A204.1 (cell line): ENCODE measurements at regions not wholly inside any gene's neighbourhood (a gene's known extent, or its start where the extent isn't known, plus 50 kb on each side); places are given as distances from the start of the nearest gene placed in this dataset.

ENCODE experiments used
- FAIRE-seq: peaks from 2 replicates; lab custom pipeline; 2012; peaks lifted over from hg19 to GRCh38; lab: Jason Lieb, UNC

DNA sequence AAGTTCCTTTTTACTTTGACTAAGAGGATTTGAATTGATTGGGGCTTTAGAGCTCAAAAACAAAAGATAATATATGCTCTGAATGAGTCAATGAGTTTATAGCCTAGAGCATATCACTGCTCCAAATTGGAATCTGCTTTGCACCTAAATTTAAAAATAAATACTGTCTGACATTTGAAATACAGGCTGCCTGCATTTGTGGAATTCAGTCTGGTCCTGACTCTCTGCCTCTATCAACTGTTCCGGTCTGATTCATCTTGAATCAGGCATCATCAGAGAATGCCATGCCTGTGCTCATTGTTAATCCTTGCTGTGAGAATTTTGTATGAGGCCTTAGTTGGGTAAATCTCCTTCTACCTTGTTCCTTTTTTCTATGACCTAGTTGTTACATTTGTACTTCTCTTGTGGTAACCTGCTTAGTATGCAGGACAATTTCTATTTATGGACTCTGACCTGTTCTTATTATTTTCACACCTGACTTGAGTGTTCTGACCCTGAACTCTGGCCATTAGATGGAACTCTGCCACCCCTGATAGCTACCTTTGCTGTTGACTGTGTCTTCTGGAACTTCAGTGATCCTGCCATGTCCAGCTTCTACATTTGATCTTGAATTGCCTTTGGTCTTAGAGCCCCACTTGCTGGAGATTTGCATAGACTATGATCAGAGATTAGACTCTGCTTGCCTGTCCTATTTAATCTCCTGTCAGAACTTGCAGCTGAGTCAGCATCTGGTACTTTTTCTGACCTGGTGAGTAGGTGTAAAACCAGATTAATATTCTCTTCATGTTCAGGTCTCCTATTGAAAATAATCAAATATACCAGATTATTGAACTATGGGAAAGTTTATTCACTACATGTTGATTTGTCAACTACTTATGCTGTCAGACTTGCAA lies 442.7 kb upstream of the HS3ST5 start:
- no peak for FAIRE-seq

DNA sequence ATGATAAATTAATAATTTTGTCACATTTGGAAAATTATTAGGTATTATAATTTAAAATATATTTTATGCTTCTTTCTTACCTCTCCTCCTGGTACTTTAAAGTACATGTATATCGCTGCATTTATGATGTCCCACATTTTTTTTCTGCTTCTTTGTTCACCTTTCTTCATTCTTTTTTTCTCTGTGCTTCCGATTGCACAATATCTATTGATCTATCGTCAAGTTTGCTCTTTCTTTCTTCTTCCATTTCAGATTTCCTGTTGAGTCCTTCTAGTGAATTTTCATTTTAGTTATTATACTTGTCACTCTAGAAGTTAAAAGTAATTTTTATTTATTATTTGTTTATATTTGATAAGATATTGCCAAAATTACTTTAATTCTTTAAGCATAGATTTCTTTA lies 441.0 kb upstream of the HS3ST5 start:
- no peak for FAIRE-seq

DNA sequence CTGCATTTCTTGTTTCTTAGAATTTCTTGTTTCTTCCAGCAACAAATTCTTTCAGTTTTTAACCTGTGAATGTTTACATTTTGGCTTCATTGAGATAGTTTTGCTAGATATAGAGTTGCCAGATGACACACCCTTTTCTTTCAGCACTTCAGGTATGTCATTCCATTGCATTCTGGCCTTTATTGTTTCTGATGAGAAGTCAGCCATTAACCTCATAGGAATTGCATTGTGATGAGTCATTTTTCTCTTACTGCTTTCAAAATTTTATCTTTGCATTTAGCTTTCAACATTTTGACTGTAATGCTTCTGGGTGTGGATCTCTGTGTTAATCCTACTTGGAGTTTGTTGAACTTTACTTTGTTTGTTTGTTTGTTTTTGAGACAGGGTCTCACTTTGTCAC lies 440.3 kb upstream of the HS3ST5 start:
- FAIRE-seq: no peak

DNA sequence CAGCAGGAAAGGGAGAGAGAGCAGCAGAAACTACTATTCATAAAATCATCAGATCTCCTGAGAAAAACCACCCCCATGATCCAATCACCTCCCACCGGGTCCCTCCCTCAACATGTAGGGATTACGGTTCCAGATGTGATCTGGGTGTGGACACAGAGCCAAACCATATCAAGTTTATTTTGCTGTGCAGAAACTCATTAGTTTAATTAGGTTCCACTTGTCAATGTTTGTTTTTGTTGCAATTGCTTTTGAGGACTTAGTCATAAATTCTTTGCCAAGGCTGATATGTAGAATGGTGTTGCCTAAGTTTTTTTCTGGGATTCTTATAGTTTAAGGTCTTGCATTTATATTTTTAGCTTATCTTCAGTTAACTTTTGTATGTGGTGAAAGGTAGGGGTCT lies 422.0 kb upstream of the HS3ST5 start:
- FAIRE-seq: no peak

DNA sequence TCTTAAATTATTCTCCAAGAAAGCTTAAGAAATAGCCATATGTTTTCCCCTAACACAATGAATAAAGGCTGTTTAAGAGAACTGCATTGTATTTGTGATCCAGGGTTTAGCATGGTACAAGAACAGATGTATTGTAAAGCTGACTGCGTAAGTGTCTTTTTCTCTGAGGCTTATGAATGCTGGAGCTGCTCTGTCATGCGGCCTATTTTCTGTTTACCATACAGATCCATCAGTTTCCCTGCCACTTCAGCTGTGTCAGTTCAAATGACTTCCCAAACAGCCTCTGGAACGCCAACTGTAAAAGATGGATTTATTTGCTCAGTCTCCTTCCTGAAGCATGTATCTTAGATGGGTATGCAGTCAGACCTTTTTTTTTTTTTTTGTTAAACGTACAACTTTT lies 419.3 kb upstream of the HS3ST5 start:
- no peak for FAIRE-seq

DNA sequence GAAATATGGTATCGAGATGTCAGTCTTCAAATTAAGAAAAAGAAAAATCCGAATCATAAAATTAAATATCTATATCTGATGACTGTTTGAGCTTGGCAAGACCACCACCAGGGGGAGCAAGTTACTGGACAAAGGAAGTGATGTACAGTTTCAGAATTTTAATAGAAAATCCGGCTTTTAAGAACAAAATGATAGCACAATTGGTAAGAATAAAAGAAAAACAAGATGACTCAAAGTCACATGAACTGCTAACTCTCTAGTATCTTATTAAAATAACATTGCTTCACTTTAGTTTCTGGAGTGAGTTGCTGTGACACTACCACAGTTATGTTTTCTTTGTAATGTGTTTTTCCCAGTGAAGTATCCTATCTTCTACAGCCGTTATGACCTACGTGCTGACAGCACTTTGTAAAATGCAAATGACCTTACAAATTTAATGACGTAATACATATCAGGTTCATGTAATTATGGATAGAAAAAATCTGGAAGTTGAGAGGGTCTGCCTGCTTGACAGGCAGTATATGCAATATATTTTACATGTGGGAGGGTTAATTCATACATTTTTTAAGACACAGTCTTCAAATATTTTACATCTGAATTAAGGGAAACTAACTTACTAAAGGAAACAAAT lies 405.3 kb upstream of the HS3ST5 start:
- FAIRE-seq: peak; percentile 82

DNA sequence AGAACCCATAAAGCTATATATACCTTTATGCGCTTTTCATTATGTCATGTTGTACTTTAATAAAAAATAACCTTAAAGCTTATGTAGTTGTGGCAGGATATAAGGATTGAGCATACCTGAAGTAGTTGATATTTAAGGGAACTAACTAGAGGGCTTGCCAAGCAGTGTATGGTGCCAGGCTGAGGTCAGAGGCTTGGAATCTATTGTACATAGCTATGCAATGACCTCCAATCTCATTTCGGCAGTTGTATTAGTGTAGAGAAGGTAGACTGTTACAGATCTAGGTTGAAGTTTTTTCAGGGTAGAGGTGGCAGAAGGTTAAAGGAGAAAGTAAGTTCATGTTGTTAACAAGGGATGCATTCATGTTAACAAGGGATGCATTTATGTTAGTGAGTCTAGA lies 397.7 kb upstream of the HS3ST5 start:
- FAIRE-seq: no peak

DNA sequence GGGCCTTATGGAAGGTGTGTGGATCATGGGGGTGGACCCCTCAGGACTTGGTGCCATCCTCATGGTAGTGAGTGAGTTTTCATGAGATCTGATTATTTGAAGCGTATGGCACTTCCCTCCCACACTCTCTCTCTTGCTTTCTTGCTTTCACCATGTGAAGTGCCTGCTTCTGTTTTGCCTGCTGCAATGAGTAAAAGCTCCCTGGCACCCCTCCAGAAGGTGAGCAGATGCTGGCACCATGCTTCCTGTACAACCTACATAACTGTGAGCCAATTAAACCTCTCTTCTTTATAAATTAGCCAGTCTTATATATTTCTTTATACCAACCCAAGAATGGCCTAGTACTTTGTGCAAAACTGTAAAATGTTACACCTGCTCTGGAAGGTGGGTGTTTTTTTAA lies 396.8 kb upstream of the HS3ST5 start:
- FAIRE-seq: no peak

DNA sequence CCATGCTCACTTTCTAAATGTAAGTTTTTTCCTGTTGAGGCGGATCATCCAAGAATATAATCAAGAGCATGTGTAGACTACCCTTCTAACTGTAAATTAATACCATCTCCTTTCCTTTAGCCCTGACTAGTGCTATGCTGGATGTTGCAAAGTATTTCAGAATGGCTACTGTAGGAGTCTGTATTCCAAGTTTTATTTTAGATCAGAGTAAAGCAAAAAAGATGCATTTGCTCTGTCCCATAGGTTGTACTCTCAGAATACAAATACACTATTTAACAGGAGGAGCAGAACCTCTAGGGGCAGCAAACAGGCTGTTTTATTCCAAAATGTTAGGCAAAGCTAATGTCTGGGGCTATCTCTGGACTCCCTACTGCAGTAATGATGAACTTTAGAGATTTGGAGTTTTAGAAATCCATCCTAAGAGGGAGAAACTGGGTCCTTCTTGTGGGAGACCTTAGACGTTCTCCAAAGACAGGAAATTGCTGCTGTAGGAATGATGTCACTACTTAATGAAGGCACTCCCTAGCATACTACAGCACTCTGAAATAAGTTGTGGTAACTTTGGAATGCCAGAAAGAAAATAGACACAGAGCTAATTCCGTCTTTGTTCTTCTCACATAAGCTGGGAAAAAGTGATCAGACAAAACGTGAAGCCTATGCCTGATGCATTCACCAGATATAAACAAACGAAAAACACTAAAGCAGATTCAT lies 392.4 kb upstream of the HS3ST5 start:
- no peak for FAIRE-seq

DNA sequence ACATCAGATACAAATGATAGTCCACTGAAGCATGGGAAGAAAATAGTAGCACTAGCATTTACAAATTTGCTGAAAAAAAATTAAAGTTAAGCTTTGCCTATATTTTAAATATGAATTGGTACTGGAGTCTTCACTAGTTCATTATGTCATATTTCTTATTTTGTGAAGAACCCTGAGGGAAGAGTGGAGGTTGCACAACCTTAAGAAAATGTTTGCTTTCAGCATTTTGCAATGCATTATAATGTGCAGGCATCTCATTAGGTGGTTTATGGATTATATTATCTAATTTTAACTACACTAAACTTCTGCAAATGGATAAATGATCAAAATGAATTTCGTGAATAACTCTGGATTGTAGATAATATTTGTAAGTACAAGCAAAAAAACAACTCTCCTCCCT lies 390.8 kb upstream of the HS3ST5 start:
- no peak for FAIRE-seq

DNA sequence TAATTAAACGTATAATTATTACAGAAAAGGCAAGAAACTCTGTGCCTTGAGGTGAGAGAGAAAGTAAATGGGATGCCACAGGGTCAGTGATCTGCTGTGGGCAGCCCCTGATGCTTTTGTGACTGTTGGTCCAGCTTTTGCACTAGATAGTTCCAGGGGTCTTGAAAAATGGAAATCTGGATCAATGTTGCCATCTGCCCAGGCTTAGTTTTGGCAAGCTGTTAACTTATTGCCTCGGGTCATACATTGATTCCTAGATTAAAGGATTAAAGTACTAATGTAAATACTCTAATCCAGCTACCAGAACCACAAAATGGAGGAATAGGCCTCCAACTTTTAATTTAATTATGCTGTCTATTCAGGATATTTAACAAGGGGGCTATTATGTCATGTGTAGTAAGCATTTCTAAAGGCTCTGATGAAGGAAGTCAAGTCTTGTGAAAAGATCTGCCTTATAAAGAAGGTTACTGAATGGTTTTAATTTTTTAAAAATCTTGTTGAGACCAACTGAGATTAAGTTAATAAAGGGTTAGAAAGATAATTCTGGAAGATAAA lies 376.0 kb upstream of the HS3ST5 start:
- no peak for FAIRE-seq

DNA sequence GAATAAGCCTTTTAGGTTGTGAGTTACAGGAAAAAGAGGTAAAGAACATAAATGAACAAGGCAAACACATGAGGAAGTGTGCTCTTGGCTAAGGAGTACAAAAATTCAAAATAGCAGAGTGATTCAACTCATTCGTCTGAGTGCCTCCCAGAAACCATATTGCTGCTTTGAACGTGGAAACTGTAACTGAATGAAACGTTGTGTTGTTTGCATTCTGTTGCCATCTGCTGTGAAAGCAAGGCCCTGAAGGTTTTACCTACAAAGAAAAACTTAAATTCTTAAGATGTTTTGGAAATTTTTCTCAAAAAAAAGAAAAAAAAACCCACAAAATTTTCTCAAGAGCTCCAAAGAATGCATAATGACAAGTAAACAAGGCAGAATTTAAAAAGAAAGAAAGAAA lies 375.4 kb upstream of the HS3ST5 start:
- FAIRE-seq: no peak

DNA sequence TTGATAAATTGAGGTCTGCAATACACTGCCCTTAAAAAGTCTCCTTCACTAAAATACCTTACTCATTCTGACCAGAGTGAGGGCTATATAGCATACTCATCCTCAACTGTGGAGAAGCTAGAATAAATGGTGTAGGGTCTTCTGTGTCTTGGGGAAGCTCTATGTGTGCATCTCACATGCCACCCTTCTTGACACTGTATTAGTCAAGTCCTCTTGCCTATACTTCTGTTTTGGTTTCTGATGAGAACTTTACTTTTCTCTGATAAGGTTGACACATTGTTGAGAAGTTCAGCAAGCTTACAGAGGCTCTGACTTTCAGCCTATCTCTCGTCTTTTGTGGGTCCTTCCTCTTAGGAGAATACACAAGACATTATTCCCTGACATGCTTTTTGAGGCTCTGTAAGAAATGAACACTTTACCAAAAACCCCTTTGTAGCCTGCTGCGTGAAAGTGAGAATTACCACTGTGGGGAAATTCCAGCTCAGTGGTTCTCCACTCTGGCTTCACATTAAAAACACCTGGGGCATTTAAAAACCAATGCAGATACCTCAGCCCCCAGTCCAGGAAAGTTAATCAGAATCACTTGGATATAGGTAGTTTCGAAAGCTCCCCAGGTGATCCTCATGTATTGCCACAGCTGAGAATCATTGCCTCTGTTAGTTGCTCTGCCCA lies 372.1 kb upstream of the HS3ST5 start:
- FAIRE-seq: no peak

DNA sequence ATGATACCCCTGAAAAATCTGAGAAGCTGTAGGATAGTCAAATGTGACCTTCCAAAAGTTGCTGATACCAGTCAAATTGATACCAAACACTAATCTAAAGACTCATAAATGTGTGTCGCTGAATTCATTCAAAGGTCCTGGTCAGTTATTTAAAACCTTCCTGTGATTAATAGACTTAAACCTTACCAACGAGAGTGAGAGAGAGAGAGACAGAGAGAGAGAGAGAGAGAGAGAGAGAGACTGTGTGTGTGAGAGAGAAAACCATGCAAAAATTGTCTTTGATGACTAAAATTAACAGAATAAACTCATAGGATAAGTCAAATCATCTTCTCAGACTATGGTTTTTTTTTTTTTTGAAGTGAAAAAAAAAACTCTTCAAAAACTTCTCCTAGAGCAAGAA lies 370.9 kb upstream of the HS3ST5 start:
- no peak for FAIRE-seq

DNA sequence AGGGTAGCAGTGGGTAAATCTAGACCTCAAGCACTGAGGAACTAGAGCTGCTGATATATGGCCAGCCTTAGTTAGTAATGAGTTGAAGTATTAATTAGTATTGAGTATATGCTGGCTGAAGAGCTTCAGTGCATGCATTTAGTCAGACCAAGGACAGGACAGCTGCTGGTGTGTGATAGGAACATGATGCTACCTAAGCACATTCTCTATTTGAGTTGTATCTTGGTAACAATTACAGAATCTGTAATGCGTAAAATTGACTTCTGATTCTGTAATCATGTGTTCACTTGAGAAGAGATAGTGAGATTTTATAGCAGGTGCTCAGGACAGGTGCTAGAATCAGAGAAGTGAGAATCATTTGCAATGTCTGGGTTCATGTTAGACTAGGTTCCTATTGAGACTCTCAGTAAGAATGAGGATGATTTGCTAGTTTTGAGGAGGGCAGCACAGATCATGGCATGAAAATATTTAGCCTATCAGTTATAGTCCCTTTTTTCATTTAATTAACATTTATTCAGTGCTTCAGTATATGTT lies 369.4 kb upstream of the HS3ST5 start:
- FAIRE-seq: no peak

DNA sequence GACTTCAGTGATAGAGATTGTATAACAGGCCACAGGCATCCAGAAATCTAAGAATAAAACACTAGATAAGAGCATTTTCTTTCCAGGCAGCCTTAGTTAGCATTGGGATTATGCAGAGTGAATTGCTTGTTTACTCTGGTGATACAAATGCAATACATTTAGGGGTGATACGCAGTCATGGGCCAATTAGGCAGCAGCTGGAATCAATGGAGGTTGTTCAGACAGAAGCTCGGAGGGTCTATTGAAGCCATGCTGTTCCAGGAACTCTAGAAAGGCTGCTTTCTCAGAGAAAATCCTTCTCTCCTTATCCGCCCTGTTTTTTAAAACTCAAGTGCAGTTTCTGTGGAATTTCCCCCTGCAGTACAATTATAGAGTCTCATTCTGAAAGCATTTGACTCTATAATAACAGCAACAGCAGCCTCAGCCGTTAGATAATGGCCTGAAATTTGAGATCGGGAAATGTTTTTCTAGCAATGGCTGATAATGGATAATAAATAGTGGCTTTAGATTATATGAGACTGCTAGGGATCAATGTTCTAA lies 364.3 kb upstream of the HS3ST5 start:
- no peak for FAIRE-seq

DNA sequence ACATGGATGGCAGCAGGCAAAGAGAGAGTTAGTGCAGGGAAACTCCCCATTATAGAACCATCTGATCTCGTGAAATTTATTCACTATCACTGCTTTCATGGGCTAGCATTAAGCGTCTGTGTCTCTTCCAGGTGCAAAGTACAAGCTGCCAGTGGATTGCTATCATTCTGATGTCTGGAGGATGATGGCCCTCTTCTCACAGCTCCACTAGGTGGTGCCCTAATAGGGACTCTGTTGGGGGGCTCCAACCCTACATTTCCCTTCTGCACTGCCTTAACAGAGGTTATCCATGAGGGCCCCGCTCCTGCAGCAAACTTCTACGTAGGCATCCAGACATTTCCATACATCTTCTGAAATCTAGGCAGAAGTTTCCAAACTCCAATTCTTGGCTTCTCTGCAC lies 347.8 kb upstream of the HS3ST5 start:
- no peak for FAIRE-seq

DNA sequence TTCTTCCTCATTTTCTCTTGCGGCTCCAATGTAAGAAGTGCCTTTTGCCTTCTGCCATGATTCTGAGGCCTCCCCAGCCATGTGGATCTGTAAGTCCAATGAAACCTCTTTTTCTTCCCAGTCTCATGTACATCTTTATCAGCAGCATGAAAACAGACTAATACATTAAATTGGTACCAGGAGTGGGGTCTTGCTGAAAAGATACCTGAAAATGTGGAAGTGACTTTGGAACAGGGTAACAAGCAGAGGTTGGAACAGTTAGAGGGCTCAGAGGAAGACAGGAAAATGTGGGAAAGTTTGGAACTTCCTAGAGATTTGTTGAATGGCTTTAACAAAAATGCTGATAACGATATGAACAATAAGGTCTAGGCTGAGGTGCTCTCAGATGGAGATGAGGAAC lies 316.7 kb upstream of the HS3ST5 start:
- no peak for FAIRE-seq

DNA sequence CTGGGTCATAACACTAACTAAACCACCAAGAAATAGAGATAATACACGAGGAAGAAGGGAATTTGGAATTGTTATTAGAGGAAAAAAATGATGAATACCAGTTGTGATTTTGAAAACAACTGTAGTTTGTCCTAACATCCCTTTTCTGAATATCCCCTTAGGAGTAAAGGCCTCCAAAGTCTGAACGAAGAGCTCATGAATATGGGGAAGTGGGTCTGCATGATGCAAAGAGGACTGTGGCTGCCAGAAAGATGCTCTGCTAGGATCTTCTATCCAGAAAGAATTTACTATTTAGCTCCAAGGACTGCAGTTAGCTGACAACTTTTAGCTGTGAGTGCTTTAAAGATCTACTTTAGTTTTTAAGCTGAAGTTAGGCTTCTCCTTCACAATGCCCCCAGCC lies 308.8 kb upstream of the HS3ST5 start:
- no peak for FAIRE-seq

DNA sequence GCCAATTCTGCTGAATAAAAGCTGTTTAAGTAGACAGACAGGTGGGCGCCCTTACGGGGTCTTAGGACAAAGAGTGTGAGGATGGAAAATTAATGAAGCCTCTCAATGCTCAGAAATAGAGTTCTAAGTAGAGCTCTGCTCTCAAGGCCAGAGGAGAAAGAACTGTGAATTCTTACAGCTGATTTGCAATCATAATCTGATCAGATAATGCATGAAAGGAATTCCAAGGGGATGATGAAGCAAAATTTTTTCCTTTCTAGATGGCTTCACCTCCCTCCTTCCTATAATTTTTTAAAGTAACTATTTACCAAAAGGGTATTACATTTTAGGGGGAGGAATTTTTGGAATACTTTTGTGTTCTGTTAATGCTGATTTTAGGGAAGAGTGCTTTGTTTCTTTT lies 308.1 kb upstream of the HS3ST5 start:
- no peak for FAIRE-seq

DNA sequence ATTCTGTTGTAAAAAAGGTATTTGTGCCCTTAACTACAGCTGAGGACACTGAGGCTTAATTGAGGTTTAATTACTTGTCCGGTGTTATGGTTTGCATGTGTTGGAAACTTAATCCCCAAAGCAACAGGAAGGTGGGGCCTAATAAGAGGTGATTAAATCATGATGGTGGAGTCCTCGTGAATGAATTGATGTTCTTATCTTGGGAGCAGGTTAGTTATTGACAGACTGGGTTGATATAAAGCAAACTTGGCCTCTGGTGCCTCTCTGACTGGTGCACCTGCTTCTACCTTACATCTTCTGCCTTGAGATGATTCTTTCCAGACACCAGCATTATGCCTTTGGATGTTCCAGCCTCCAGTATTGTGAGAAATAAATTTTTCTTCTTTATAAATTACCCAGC lies 306.5 kb upstream of the HS3ST5 start:
- no peak for FAIRE-seq

DNA sequence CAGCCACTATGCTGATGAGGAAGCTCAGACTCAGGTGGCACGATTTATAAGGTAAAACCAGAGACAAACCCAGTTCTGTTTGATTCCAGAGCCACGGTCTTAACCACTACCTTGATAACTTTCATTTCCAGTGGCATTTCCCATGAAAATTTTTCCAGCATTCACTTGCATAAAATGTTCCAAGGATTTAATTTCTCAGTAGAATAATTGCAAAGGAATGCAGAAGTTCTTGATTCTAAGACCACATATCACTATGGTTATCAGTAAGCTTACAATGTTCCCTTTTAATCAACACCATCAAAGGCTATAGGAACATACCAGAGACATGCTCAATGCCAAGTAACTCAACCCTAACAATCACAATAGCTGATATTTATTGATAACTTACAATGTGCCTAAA lies 306.0 kb upstream of the HS3ST5 start:
- no peak for FAIRE-seq
